GM13976 (cell line): ENCODE measurements at regions not wholly inside any gene's neighbourhood (a gene's known extent, or its start where the extent isn't known, plus 50 kb on each side); places are given as distances from the start of the nearest gene placed in this dataset.

Experiments
- DNase-seq: peaks from one replicate; pipeline ENCODE4 v3.0.0; 2012; ENCODE audit warnings: low spot score
- CTCF ChIP-seq: IDR thresholded peaks from 2 replicates; pipeline ENCODE4 v1.5.1; 2012; ENCODE audit warnings: borderline replicate concordance, mild to moderate bottlenecking; ENCODE audit not compliant: insufficient read depth; ENCODE audit errors: extremely low read depth, missing control alignments, control extremely low read depth
- in situ Hi-C: fragments of 300-500 bp; cut with MboI; formaldehyde crosslinking; loops from one replicate; pipeline ENCODE4 v1.12.0; 2022; ENCODE audit warnings: low sequenced_read_pairs, mixed read lengths, inconsistent platforms; ENCODE audit not compliant: unreplicated experiment

DNA sequence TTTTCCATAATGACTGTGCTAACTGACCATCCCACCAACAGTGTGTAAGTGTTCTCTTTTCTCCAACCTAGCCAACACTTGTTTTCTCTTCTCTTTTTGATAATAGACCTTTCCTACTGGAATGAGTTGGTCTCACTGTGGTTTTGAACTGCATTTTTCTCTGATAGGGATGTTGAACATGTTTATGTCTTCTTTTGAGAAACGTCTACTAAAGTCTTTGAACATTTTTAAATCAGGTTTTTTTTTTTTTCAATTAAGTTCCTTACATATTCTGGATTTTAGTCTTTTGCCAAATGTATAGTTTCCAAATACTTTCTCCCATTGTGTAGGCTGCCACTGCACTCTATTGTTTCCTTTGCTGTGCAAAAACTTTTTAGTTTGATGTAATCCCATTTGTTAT, 405.5 kb upstream of the FIGN start:
- TF ChIP-seq CTCF: no peak
- in situ Hi-C loops: no loop called here
- DNase-seq: no peak

DNA sequence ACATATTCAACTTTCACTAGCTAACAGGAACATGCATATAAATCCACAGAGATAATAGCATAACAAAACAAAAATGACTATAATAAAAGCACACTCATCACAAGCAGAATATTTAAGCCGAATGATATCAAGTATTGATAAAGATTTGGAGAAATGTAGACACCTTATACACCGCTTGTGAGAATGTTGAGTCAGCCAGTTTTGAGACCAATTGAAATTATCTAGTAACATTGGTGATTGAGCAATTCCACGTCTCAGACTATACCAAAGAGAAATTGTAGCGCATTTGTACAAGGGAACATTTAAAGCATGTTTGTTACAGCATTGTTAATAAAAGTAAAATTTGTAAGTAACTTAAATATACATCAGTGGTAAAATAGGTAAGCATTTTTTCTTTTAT, 402.9 kb upstream of the FIGN start:
- in situ Hi-C loops: no loop called here
- DNase-seq: no peak
- no peak for TF ChIP-seq CTCF

- TF ChIP-seq CTCF: no peak
- no peak for DNase-seq
- in situ Hi-C loops: no loop called here
Measured at GRCh38 chr2:164134336-164134735, 398.5 kb upstream of the FIGN start.

DNA sequence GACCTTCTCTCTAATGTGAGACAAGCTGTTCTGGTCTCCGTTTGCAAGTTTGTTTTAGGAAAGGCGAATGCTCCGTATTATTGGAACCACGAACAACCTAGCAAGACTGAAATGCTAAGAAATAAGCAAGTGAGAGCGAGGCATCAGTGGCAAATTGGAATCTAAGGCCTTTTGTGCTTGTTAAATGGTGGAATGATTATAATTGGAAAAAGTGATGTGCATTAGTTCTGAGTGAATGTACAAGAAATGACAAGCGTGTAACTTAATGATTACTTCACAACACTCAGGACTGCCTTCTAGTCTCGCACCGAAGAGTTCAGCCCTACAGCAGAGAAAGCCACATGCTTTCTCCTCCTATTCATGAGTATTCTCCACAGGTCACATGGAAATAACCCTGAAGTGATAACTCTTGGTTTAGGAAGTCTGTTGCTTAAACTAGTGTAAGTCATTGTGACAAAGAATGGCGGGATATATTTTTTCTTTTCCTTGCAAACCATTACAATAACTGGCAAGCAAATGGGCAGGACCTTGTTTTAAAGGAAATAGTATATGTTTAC, 392.2 kb upstream of the FIGN start:
- TF ChIP-seq CTCF: no peak
- DNase-seq: no peak
- in situ Hi-C loops: no loop called here

DNA sequence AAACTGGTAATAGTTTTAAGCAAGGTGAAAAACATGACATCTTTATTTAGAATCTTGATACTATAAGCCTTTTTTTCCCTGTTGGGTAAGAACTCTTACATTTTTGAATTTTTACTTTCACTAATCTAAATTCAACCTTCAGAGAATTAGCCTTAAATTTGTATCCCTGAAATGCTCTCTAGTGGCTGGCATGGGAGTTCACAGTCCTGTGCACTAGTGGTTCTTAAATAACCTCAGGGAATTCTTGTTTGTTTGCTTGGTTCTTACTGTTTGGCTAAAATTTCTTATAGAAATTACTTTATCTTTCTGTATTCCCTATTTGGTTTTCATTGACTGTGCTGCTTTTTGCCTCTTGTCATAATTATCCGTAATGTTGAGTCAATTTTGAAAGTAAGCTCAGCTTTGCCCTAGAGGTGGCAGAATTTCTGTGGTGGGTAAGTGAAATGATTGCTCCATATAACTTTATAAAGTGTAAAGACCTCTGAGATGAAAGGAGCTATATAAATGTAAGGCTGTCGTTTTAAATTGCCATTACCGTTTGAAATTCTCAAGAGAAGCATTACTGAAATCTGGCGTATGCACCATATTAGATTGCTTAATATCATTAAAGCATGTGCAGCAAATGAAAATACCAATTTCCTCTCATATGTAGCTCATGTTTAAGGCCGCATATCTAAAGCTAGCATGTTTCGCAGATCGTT, 391.3 kb upstream of the FIGN start:
- DNase-seq: no peak
- no peak for TF ChIP-seq CTCF
- in situ Hi-C loops: no loop called here

DNA sequence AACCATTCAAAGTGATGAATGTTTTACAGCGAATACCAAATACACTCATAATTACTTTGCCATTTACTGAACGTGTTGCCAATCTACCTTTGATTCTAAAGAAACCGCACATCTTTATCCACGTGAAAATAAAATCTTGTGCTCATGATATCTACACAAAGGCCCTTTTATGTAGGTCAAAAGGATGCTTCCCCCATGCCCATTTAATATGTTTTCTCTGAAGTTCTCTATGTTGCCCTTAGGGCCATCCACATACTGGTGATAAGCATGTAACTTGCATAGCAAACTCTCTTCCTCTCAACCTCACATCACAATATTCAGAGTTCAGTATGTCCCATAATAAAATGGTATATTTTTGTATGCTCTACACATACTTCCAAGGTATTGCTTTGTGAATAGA, 380.0 kb upstream of the FIGN start:
- DNase-seq: no peak
- TF ChIP-seq CTCF: no peak
- in situ Hi-C loops: no loop called here

- DNase-seq: no peak
- no peak for TF ChIP-seq CTCF
- in situ Hi-C loops: no loop called here
Measured at GRCh38 chr2:164114937-164115336, 379.1 kb upstream of the FIGN start.
